Lung (tissue), 11 donors: ENCODE measurements at regions not wholly inside any gene's neighbourhood (a gene's known extent, or its start where the extent isn't known, plus 50 kb on each side); places are given as distances from the start of the nearest gene placed in this dataset.

Experiments
- ATAC-seq: fragments of 200-7000 bp; cut with Tn5 transposase; one replicate; pipeline ENCODE4 v1.9.1; 2020; ENCODE audit warnings: moderate number of reproducible peaks; ENCODE audit not compliant: insufficient read depth, low FRiP score
- DNase-seq, 3 donors: peaks; one replicate each; pipeline ENCODE4 v3.0.0-alpha.2; 2013 to 2017
- H3K27ac ChIP-seq, 2 donors: one replicate each; pipeline ENCODE4 v1.5.1; 2013; ENCODE audit warnings: mild to moderate bottlenecking in 2 of 2, moderate library complexity in 2 of 2, control low read depth in 1 of 2, inconsistent platforms in 1 of 2, low read depth in 1 of 2, low read length in 1 of 2
- H3K27me3 ChIP-seq, 3 donors: one replicate each; pipeline ENCODE4 v1.5.1; 2013; ENCODE audit warnings: low read length in 2 of 3; ENCODE audit not compliant: control insufficient read depth in 3 of 3, insufficient read depth in 3 of 3
- H3K36me3 ChIP-seq, 4 donors: one replicate each; pipeline ENCODE4 v1.5.1; 2013; ENCODE audit warnings: low read length in 4 of 4, mild to moderate bottlenecking in 1 of 4, moderate library complexity in 1 of 4; ENCODE audit not compliant: control insufficient read depth in 4 of 4, insufficient read depth in 4 of 4
- H3K4me1 ChIP-seq, 5 donors: one replicate each; pipeline ENCODE4 v1.5.1; 2013; ENCODE audit warnings: low read length in 5 of 5, mild to moderate bottlenecking in 2 of 5, moderate library complexity in 1 of 5; ENCODE audit not compliant: control insufficient read depth in 5 of 5, insufficient read depth in 5 of 5
- H3K4me3 ChIP-seq: one replicate; pipeline ENCODE4 v1.5.1; 2013; ENCODE audit warnings: mild to moderate bottlenecking, control low read depth, moderate library complexity
- H3K9ac ChIP-seq, 2 donors: one replicate each; pipeline ENCODE4 v1.5.1; 2013; ENCODE audit warnings: low read length in 2 of 2, control low read depth in 1 of 2; ENCODE audit not compliant: insufficient read depth in 1 of 2
- H3K9me3 ChIP-seq, 4 donors: one replicate each; pipeline ENCODE4 v1.5.1; 2013; ENCODE audit warnings: low read length in 3 of 4, mild to moderate bottlenecking in 1 of 4, moderate library complexity in 1 of 4; ENCODE audit not compliant: control insufficient read depth in 4 of 4, insufficient read depth in 3 of 4
- WGBS, 2 donors: extraction: QIAGEN DNeasy Blood & Tissue Kit; methylation state at CpG; one replicate each; pipeline ENCODE4 v1.1.7; 2013; 5-methylcytosine and 5-hydroxymethylcytosine counted together
- TF ChIP-seq, protein P1 (sequence below): IDR thresholded peaks from 2 replicates; pipeline ENCODE4 v1.5.1; 2012; ENCODE audit warnings: mild to moderate bottlenecking; ENCODE audit errors: control extremely low read depth, extremely low read depth
- donor health status: control.
- donor health status: control.
- donor health status: Bipolar disorder and iron deficiency.
- donor health status: healthy.
- donor health status: DM: yes; HTN: yes; CAD: no.

DNA sequence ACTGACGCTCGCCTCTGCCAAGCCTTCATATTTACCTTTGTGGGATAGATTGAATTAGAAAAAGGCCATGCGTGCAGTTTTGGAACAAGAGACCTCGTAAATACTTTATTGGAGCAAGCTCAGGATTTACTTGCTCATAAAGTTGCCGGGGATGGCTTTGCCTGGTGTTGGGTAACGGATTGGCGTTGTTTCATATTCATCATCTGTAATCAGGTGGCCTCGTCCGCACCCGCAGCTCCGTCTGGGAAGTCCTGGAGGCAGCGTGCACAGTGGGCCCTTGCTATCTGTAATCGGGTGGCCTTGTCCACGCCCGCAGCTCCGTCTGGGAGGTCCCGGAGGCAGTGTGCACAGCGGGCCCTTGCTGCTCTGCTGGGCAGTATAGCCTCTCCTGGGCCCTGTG, 1209.3 kb downstream of the BRD1 start:
- ATAC-seq (no peak), DNase-seq (no peak)

DNA sequence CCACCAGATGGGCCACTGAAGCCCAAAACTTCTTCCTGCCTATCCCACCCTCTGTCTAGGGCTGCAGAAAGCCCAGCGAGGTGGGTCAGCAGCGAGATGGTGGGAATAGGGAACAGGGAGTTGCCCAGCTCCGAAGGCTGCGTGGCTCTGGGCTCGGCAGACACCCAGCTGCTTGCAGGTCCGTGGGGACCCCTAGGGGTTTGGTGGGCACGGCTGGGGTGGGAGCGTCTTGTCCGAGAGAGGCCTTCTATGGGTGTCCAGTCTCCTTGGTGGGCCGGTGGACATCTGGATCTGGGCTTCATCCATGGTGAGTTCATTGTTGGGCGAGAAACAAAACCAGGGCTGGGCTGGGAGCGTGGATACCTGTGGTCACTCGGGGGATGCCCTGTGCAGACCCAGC, 1211.0 kb downstream of the BRD1 start:
- TF ChIP-seq, protein P1, sequence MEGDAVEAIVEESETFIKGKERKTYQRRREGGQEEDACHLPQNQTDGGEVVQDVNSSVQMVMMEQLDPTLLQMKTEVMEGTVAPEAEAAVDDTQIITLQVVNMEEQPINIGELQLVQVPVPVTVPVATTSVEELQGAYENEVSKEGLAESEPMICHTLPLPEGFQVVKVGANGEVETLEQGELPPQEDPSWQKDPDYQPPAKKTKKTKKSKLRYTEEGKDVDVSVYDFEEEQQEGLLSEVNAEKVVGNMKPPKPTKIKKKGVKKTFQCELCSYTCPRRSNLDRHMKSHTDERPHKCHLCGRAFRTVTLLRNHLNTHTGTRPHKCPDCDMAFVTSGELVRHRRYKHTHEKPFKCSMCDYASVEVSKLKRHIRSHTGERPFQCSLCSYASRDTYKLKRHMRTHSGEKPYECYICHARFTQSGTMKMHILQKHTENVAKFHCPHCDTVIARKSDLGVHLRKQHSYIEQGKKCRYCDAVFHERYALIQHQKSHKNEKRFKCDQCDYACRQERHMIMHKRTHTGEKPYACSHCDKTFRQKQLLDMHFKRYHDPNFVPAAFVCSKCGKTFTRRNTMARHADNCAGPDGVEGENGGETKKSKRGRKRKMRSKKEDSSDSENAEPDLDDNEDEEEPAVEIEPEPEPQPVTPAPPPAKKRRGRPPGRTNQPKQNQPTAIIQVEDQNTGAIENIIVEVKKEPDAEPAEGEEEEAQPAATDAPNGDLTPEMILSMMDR, result no peak
- Histone ChIP-seq H3K4me3 (no peak overlapping the region), H3K9ac (no peak overlapping the region), H3K27ac (no peak overlapping the region), H3K4me1 (no peaks in the 10 kb centered on the region), H3K27me3 (no peaks in the 10 kb centered on the region), H3K36me3 (no peaks in the 10 kb centered on the region), H3K9me3 (no peaks in the 10 kb centered on the region)
- 93 to 95% methylated on average over 13 of the region's 13 CpGs for WGBS, 2 donors
- ATAC-seq (no peak), DNase-seq (no peak)

More for the DNA sequence above, 1209.3 kb downstream of the BRD1 start:
- Histone ChIP-seq H3K4me3 (no peak overlapping the region), H3K27me3 (no peaks in the 10 kb centered on the region), H3K36me3 (no peaks in the 10 kb centered on the region), H3K9ac (no peak overlapping the region), H3K27ac (no peak overlapping the region), H3K4me1 (no peaks in the 10 kb centered on the region), H3K9me3 (no peaks in the 10 kb centered on the region)
- TF ChIP-seq, protein P1, result no peak
- WGBS, 2 donors, result 93 to 95% methylated on average over 18 of the region's 18 CpGs

DNA sequence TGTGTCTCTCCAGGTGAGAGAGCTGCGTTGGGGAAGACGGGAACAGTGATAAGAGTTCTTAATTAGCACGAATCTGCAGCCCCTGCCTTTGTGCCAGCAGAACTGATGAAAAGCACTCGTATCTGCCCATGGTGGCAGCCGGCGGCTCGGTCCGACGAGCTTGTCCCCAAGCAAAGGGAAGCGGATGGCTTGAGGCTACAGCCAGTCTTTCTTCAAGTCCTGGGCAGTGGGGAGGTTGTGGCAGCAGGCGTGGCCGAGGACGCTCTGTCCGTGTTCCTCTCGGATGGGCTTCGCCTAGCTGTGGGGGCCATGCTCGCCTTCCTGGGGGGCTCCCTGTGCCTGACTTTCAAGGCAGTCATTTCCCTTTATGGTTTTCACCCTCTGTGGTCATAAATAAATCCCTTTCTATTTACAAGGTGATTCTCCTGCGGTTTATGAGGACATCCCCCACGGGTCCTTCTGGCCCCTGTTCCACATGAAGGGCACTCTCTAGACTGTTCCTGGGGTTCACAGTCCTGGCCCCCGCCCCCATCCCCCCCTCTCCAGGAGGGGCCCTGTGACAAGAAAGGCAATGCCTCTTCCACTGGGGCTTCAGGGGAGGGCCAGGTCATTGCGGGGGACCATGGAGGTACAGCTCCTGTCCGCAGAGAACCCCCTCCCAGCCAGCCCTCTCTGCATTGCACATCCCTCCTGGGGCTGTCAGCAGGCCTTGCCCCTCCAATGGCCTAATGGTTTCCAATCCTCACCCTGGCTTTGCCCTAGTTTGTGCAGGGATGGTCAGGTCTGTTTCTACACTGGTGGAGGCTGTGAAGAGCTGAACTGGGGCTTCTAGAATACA, 1212.3 kb downstream of the BRD1 start:
- Histone ChIP-seq H3K9ac (no peak overlapping the region), H3K36me3 (no peaks in the 10 kb centered on the region), H3K4me3 (no peak overlapping the region), H3K27me3 (no peaks in the 10 kb centered on the region), H3K4me1 (no peaks in the 10 kb centered on the region), H3K9me3 (peaks cover 0 to 1% (median 0%) of the 10 kb centered on the region in 4 donors), H3K27ac (no peak overlapping the region)
- ATAC-seq, result no peak
- TF ChIP-seq, protein P1, result no peak
- DNase-seq, result no peak
- 89% methylated on average over 22 of the region's 22 CpGs for WGBS, 2 donors
